IMR-90 (cell line): ENCODE measurements at regions not wholly inside any gene's neighbourhood (a gene's known extent, or its start where the extent isn't known, plus 50 kb on each side); places are given as distances from the start of the nearest gene placed in this dataset.

Source experiments
- ATAC-seq: fragments of 200-7000 bp; cut with Tn5 transposase; 2 replicates; pipeline ENCODE4 v1.9.1; 2020; ENCODE audit warnings: low read depth, mild to moderate bottlenecking, moderate library complexity
- BruUV-seq: library from RNA; stranded (reverse); fragments of 400-500 nt; replicated peaks from 2 replicates; lab custom pipeline; 2021; lab: Mats Ljungman, UMichigan
- CTCF ChIA-PET: fragments of 300-600 bp; formaldehyde crosslinking; extraction: SDS; loops from one replicate; lab custom pipeline; 2021; ENCODE audit warnings: antibody characterized with exemption; lab: Yijun Ruan, JAX
- POLR2A ChIA-PET: fragments of 300-600 bp; sonication (Branson Sonifier 250); formaldehyde crosslinking; loops from one replicate; lab custom pipeline; 2022; ENCODE audit warnings: antibody characterized with exemption; ENCODE audit not compliant: unreplicated experiment; lab: Charles Lee
- DNase-seq: peaks from one replicate; pipeline ENCODE4 v3.0.0; 2013
- H2AFZ ChIP-seq: replicated peaks from 2 replicates; pipeline ENCODE3; 2013; ENCODE audit warnings: low read length, mild to moderate bottlenecking; ENCODE audit not compliant: poor library complexity
- H2AK5ac ChIP-seq: 2 replicates; pipeline ENCODE4 v1.6.1; 2013; ENCODE audit warnings: low read depth, low read length, inconsistent platforms
- H2AK9ac ChIP-seq: replicated peaks from 2 replicates; pipeline ENCODE3; 2013; ENCODE audit warnings: mild to moderate bottlenecking, low read depth, low read length, moderate library complexity; ENCODE audit not compliant: poor library complexity
- H2BK120ac ChIP-seq: 2 replicates; pipeline ENCODE4 v1.6.1; 2013; ENCODE audit warnings: low read depth, low read length, inconsistent platforms
- H2BK15ac ChIP-seq: 3 replicates; pipeline ENCODE4 v1.6.1; 2013; ENCODE audit warnings: low read depth, low read length, inconsistent platforms
- H2BK20ac ChIP-seq: 2 replicates; pipeline ENCODE4 v1.6.1; 2013; ENCODE audit warnings: low read depth, mild to moderate bottlenecking, inconsistent platforms, low read length, moderate library complexity
- H2BK5ac ChIP-seq: 2 replicates; pipeline ENCODE4 v1.6.1; 2013; ENCODE audit warnings: mild to moderate bottlenecking, low read depth, low read length, inconsistent platforms; ENCODE audit not compliant: poor library complexity, severe bottlenecking
- H3K14ac ChIP-seq: replicated peaks from 2 replicates; pipeline ENCODE4 v1.6.1; 2013; ENCODE audit warnings: low read depth, low read length, inconsistent platforms
- H3K18ac ChIP-seq: 2 replicates; pipeline ENCODE4 v1.6.1; 2013; ENCODE audit warnings: low read depth, low read length, control low read depth
- H3K23ac ChIP-seq: 2 replicates; pipeline ENCODE4 v1.6.1; 2013; ENCODE audit warnings: low read depth, low read length, inconsistent platforms
- H3K27ac ChIP-seq: 2 replicates; pipeline ENCODE4 v1.5.1; 2013; ENCODE audit warnings: mild to moderate bottlenecking, control low read depth, low read length; ENCODE audit not compliant: insufficient read depth
- H3K27me3 ChIP-seq: 2 replicates; pipeline ENCODE4 v1.6.1; 2013; ENCODE audit warnings: low read length; ENCODE audit not compliant: control insufficient read depth, insufficient read depth
- H3K36me3 ChIP-seq: 2 replicates; pipeline ENCODE4 v1.6.1; 2013; ENCODE audit warnings: low read length, mixed read lengths; ENCODE audit not compliant: control insufficient read depth, insufficient read depth
- H3K4ac ChIP-seq: 2 replicates; pipeline ENCODE4 v1.6.1; 2013; ENCODE audit warnings: low read depth, low read length, inconsistent platforms
- H3K4me1 ChIP-seq: 2 replicates; pipeline ENCODE4 v1.6.1; 2013; ENCODE audit warnings: low read length, mixed read lengths; ENCODE audit not compliant: control insufficient read depth, insufficient read depth
- H3K4me2 ChIP-seq: 2 replicates; pipeline ENCODE4 v1.6.1; 2013; ENCODE audit warnings: low read depth, mild to moderate bottlenecking, control low read depth, low read length, moderate library complexity
- H3K4me3 ChIP-seq: 2 replicates; pipeline ENCODE4 v1.5.1; 2013; ENCODE audit warnings: low read depth, mild to moderate bottlenecking, control low read depth, low read length, moderate library complexity; ENCODE audit not compliant: insufficient read depth
- H3K56ac ChIP-seq: 2 replicates; pipeline ENCODE4 v1.6.1; 2013; ENCODE audit warnings: low read length, inconsistent platforms; ENCODE audit not compliant: insufficient read depth; ENCODE audit errors: extremely low read depth
- H3K79me1 ChIP-seq, 2 experiments: 2 replicates each; pipeline ENCODE4 v1.6.1; 2013; ENCODE audit warnings: low read length in 2 of 2, inconsistent platforms in 1 of 2, low read depth in 1 of 2
- H3K9ac ChIP-seq: 2 replicates; pipeline ENCODE4 v1.6.1; 2013; ENCODE audit warnings: low read depth, low read length, control low read depth
- H3K9me1 ChIP-seq: 2 replicates; pipeline ENCODE4 v1.6.1; 2013; ENCODE audit warnings: low read length, inconsistent platforms; ENCODE audit not compliant: insufficient read depth
- H3K9me3 ChIP-seq: 2 replicates; pipeline ENCODE4 v1.6.1; 2013; ENCODE audit warnings: low read length; ENCODE audit not compliant: control insufficient read depth, insufficient read depth
- H4K20me1 ChIP-seq: 2 replicates; pipeline ENCODE4 v1.6.1; 2013; ENCODE audit warnings: low read length, inconsistent platforms; ENCODE audit not compliant: insufficient read depth
- H4K5ac ChIP-seq: 2 replicates; pipeline ENCODE4 v1.6.1; 2013; ENCODE audit warnings: mild to moderate bottlenecking, low read depth, low read length, control low read depth
- H4K8ac ChIP-seq, 2 experiments: 2 replicates each; pipeline ENCODE4 v1.6.1; 2013; ENCODE audit warnings: low read depth in 2 of 2, low read length in 2 of 2, control low read depth in 1 of 2, inconsistent platforms in 1 of 2
- H4K91ac ChIP-seq: 2 replicates; pipeline ENCODE4 v1.6.1; 2013; ENCODE audit warnings: low read depth, low read length, inconsistent platforms; ENCODE audit not compliant: insufficient read depth
- CTCF ChIP-seq: conservative IDR thresholded peaks from 2 replicates; pipeline ENCODE4 v1.5.1; 2012; ENCODE audit warnings: mild to moderate bottlenecking, low read depth, low read length, improper control_type of control experiment
- MAFK ChIP-seq: IDR thresholded peaks from 2 replicates; pipeline ENCODE4 v1.6.1; 2012; ENCODE audit warnings: low read depth, low read length, improper control_type of control experiment
- dilution Hi-C: fragments of 300-500 bp; cut with HindIII; formaldehyde crosslinking; loops from one replicate; pipeline ENCODE4 v1.14.3; 2018; ENCODE audit warnings: low sequenced_read_pairs; ENCODE audit not compliant: unreplicated experiment
- in situ Hi-C: fragments of 300-500 bp; cut with MboI; formaldehyde crosslinking; loops from 3 replicates; pipeline ENCODE4 v1.14.3; 2019; ENCODE audit warnings: low sequenced_read_pairs, inconsistent platforms, mixed read lengths
- intact Hi-C: fragments of 100-400 bp; cut with micrococcal nuclease; formaldehyde crosslinking; loops from 2 replicates; pipeline ENCODE4 v1.10.0; 2022

GRCh38 chr4:127148165-127148564, 484.6 kb upstream of the INTU start:
- no peaks in the 10 kb centered on the region for H3K9me1 ChIP-seq
- no peak overlapping the region for H3K56ac ChIP-seq
- in situ Hi-C loops: no loop called here
- H2BK5ac ChIP-seq: no peak overlapping the region
- no peak overlapping the region for H3K23ac ChIP-seq
- DNase-seq (no peak), ATAC-seq (no peak)
- peaks cover 4% of the 10 kb centered on the region for H3K4me1 ChIP-seq
- no peaks in the 10 kb centered on the region for H3K36me3 ChIP-seq
- no peak overlapping the region for H4K8ac ChIP-seq
- no peak overlapping the region for H3K27ac ChIP-seq
- no peak overlapping the region for H3K4me2 ChIP-seq
- CTCF ChIA-PET: no interaction called here
- POLR2A ChIA-PET: no interaction called here
- no peak overlapping the region for H3K4me3 ChIP-seq
- H3K27me3 ChIP-seq: no peaks in the 10 kb centered on the region
- H3K18ac ChIP-seq: no peak overlapping the region
- no peak overlapping the region for H2AFZ ChIP-seq
- H4K5ac ChIP-seq: no peak overlapping the region
- no peaks in the 10 kb centered on the region for H3K79me1 ChIP-seq
- H3K9ac ChIP-seq: no peak overlapping the region
- H2AK5ac ChIP-seq: no peak overlapping the region
- no peak overlapping the region for H2BK20ac ChIP-seq
- no peaks in the 10 kb centered on the region for H4K20me1 ChIP-seq
- no peak overlapping the region for H2BK120ac ChIP-seq
- no TSS peak for BruUV-seq
- H3K4ac ChIP-seq: no peak overlapping the region
- intact Hi-C loops: no loop called here
- TF ChIP-seq CTCF (no peak), MAFK (peak; percentile 42)
- no peak overlapping the region for H2AK9ac ChIP-seq
- dilution Hi-C loops: no loop called here
- no peak overlapping the region for H3K14ac ChIP-seq
- H2BK15ac ChIP-seq: no peak overlapping the region
- H3K9me3 ChIP-seq: no peaks in the 10 kb centered on the region
- no peak overlapping the region for H4K91ac ChIP-seq
